ENCODE measurements at regions not wholly inside any gene's neighbourhood (a gene's known extent, or its start where the extent isn't known, plus 50 kb on each side); places are given as distances from the start of the nearest gene placed in this dataset.

DNA sequence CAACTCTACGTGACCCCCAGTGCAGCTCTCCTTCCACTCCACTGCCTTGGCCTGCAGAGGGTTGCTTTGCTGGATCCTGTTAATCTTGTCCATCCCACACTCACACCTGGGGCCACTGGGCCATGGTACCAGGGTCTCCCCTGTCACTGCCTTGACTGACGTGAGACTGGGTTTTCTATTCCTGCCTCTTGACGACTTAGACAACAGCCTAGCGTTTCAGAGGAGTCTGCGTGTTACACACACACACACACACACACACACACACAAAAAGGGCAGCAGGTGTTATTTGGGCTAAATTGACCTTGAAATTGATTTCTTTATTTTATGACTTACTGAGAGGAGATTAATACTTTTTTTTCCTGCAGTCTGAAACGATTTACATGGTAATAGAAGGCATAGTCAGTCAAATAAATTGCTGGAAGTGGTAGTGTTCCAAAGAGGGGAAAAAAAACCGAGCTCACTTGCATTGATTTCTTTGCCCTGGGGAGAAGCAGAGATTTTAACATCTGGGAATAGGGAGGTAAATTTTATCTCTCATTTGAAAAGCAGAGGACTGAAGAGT, 492.3 kb upstream of the EEF2KMT start:
- Histone ChIP-seq H3K4me3 (ENCODE audit: low read depth, low read length) (no peak overlapping the region), H3K36me3 (ENCODE audit: control insufficient read depth, insufficient read depth, low read length) (no peaks in the 10 kb centered on the region), H3K27me3 (ENCODE audit: control insufficient read depth, insufficient read depth, low read length) (no peaks in the 10 kb centered on the region)
- TF ChIP-seq, protein P1, sequence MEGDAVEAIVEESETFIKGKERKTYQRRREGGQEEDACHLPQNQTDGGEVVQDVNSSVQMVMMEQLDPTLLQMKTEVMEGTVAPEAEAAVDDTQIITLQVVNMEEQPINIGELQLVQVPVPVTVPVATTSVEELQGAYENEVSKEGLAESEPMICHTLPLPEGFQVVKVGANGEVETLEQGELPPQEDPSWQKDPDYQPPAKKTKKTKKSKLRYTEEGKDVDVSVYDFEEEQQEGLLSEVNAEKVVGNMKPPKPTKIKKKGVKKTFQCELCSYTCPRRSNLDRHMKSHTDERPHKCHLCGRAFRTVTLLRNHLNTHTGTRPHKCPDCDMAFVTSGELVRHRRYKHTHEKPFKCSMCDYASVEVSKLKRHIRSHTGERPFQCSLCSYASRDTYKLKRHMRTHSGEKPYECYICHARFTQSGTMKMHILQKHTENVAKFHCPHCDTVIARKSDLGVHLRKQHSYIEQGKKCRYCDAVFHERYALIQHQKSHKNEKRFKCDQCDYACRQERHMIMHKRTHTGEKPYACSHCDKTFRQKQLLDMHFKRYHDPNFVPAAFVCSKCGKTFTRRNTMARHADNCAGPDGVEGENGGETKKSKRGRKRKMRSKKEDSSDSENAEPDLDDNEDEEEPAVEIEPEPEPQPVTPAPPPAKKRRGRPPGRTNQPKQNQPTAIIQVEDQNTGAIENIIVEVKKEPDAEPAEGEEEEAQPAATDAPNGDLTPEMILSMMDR (IDR thresholded peaks at IDR 0.05; ENCODE audit: insufficient read depth, low read depth, low read length) = no peak
- ChIA-PET CTCF (no interaction called here), POLR2A (no interaction called here)
- DNase-seq (ENCODE audit: low read depth) = no peak

DNA sequence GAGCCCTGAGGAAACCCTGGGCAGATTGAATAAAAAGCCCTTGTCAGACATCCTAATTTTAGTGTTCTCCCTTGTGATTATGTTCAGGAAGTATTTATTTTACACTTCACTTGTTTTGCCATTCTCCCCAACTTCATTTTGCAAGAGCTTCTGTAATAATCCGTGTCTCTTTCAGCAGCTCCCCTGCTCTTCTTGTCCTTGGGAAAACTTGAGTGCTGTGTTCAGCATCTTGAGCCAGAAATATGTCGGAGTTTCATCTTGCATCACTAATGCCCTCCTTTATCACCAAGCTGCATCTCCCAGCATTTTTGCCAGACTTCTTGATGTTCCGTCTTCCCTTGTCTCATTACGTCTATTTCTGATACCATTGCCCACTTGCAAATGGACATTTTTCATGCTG, 486.5 kb upstream of the EEF2KMT start:
- ChIA-PET POLR2A (no interaction called here), CTCF (no interaction called here)
- TF ChIP-seq, protein P1 (IDR thresholded peaks at IDR 0.05; ENCODE audit: insufficient read depth, low read depth, low read length) = no peak

DNA sequence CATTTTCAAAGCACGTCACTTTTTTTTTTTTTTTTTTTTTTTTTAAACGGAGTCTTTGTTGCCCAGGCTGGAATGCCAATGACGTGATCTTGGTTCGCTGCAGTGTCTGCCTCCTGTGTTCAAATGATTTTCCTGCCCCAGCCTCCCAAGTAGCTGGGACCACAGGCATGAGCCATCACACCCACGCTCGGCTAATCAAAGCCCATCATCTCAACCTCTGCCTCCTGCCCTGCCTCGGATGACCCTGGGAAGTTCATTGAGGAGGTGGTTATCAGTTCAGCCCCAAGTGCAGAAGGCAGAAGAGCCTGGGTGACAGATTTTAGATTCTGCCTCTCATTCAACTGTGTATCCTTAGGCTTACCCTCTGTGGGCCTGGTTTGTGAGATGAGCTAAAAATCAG, 484.9 kb upstream of the EEF2KMT start:
- DNase-seq (ENCODE audit: low read depth) = no peak
- Histone ChIP-seq H3K36me3 (ENCODE audit: control insufficient read depth, insufficient read depth, low read length) (no peaks in the 10 kb centered on the region), H3K4me3 (ENCODE audit: low read depth, low read length) (no peak overlapping the region), H3K27me3 (ENCODE audit: control insufficient read depth, insufficient read depth, low read length) (no peaks in the 10 kb centered on the region)
- ChIA-PET CTCF (no interaction called here), POLR2A (no interaction called here)
- TF ChIP-seq, protein P1 (IDR thresholded peaks at IDR 0.05; ENCODE audit: insufficient read depth, low read depth, low read length) = no peak

More for the DNA sequence above, 486.5 kb upstream of the EEF2KMT start:
- no peak for DNase-seq (ENCODE audit: low read depth)
- H3K36me3 ChIP-seq (ENCODE audit: control insufficient read depth, insufficient read depth, low read length) = no peaks in the 10 kb centered on the region
- H3K27me3 ChIP-seq (ENCODE audit: control insufficient read depth, insufficient read depth, low read length) = no peaks in the 10 kb centered on the region
- no peak overlapping the region for H3K4me3 ChIP-seq (ENCODE audit: low read depth, low read length)

DNA sequence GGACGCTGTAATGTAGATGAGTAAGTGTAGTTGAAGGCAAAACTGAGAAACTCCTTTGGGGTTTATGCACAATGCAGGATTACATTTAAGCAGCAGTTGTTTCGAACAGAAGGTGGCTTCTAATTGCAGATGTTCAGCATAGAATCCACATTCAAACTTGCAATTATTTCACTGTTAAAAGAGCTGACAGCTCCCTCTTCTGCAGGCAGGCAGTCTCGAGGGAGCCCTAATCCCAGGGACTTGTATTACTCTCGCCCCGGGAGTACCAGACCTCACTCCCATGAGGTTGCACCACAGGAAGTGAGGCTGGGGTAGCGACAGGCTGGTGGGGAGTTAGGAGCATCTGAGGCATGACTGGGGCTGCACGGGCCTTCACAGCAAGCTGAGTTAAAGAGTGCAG, 484.3 kb upstream of the EEF2KMT start:
- H3K36me3 ChIP-seq (ENCODE audit: control insufficient read depth, insufficient read depth, low read length) = no peaks in the 10 kb centered on the region
- ChIA-PET POLR2A (no interaction called here), CTCF (no interaction called here)
- H3K4me3 ChIP-seq (ENCODE audit: low read depth, low read length) = no peak overlapping the region
- TF ChIP-seq, protein P1 (IDR thresholded peaks at IDR 0.05; ENCODE audit: insufficient read depth, low read depth, low read length) = no peak
- DNase-seq (ENCODE audit: low read depth) = no peak
- H3K27me3 ChIP-seq (ENCODE audit: control insufficient read depth, insufficient read depth, low read length) = no peaks in the 10 kb centered on the region

DNA sequence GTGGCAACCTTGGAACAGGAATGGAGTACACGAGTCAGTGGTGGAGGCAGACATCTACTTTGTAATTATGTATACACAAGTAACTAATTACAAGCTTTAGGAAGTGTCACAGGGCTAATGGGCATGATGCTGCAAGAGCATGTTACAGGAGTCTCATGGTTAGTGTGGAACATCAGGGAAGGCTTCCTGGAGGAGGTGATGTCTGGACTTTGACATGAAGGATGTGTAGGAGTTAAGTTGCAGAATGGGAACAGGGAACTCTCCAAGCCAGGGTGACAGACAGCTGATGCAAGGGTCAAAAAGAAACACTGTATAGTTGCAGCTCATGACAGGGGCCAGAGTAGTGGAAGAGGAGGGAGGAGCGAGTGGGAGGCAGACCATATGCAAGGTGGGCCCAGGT, 483.8 kb upstream of the EEF2KMT start:
- CTCF ChIA-PET = no interaction called here
- Histone ChIP-seq H3K27me3 (ENCODE audit: control insufficient read depth, insufficient read depth, low read length) (no peaks in the 10 kb centered on the region), H3K4me3 (ENCODE audit: low read depth, low read length) (no peak overlapping the region), H3K36me3 (ENCODE audit: control insufficient read depth, insufficient read depth, low read length) (no peaks in the 10 kb centered on the region)
- POLR2A ChIA-PET = no interaction called here
- TF ChIP-seq, protein P1 (IDR thresholded peaks at IDR 0.05; ENCODE audit: insufficient read depth, low read depth, low read length) = no peak
- no peak for DNase-seq (ENCODE audit: low read depth)
